K562 (cell line): ENCODE measurements at regions not wholly inside any gene's neighbourhood (a gene's known extent, or its start where the extent isn't known, plus 50 kb on each side); places are given as distances from the start of the nearest gene placed in this dataset.

ENCODE experiments used
- ARID2 ChIP-seq: fragments of 450-650 bp; IDR thresholded peaks from 2 replicates; pipeline ENCODE4 v1.6.1; 2017; ENCODE audit warnings: antibody characterized with exemption, mild to moderate bottlenecking
- ARNT ChIP-seq, 2 experiments: fragments of 450-650 bp; IDR thresholded peaks; 2 replicates each; pipeline ENCODE4 v1.6.1; 2016; ENCODE audit warnings: mild to moderate bottlenecking in 1 of 2
- CREB1 ChIP-seq, 2 experiments: sonication (generic) in 1 of 2; formaldehyde crosslinking in 1 of 2; IDR thresholded peaks; 2 replicates each; pipeline versions ENCODE4 v1.6.1 to v1.8.0; 2012 to 2022; ENCODE audit warnings: inconsistent platforms in 1 of 2, mild to moderate bottlenecking in 1 of 2, missing genetic modification reagents in 1 of 2, moderate library complexity in 1 of 2
- LCOR ChIP-seq: sonication (generic); formaldehyde crosslinking; IDR thresholded peaks from 2 replicates; pipeline ENCODE4 v1.8.0; 2022; ENCODE audit warnings: mild to moderate bottlenecking, missing genetic modification reagents
- NCOA2 ChIP-seq, 2 experiments: fragments of 450-650 bp; IDR thresholded peaks; 2 replicates each; pipeline ENCODE4 v1.6.1; 2018; ENCODE audit warnings: mild to moderate bottlenecking in 2 of 2, moderate library complexity in 1 of 2; ENCODE audit not compliant: partially characterized antibody in 2 of 2
- PCBP2 ChIP-seq: fragments of 200-400 bp; formaldehyde crosslinking; IDR thresholded peaks from 2 replicates; pipeline ENCODE4 v1.6.1; 2018; ENCODE audit warnings: low read length, low read depth, mild to moderate bottlenecking, moderate library complexity; ENCODE audit not compliant: poor library complexity, severe bottlenecking
- PURB ChIP-seq: sonication (generic); formaldehyde crosslinking; IDR thresholded peaks from 2 replicates; pipeline ENCODE4 v1.9.0; 2021; ENCODE audit warnings: low read depth, mild to moderate bottlenecking, missing genetic modification reagents
- RNF2 ChIP-seq: sonication (generic); IDR thresholded peaks from 2 replicates; pipeline ENCODE4 v1.6.1; 2016
- TARDBP ChIP-seq: fragments of 450-650 bp; IDR thresholded peaks from 2 replicates; pipeline ENCODE4 v1.6.1; 2016
- YY1 ChIP-seq, 3 experiments: IDR thresholded peaks; 2 replicates each; pipeline ENCODE4 v1.6.1; 2011; ENCODE audit warnings: low read length in 2 of 3, mild to moderate bottlenecking in 2 of 3, moderate library complexity in 2 of 3, borderline replicate concordance in 1 of 3, control low read depth in 1 of 3, low read depth in 1 of 3; ENCODE audit not compliant: insufficient read depth in 3 of 3, insufficient replicate concordance in 2 of 3, control insufficient read depth in 1 of 3, insufficient read length in 1 of 3; ENCODE audit errors: extremely low read depth in 1 of 3
- ZFX ChIP-seq: sonication (generic); formaldehyde crosslinking; IDR thresholded peaks from 2 replicates; pipeline ENCODE4 v1.8.0; 2022; ENCODE audit warnings: mild to moderate bottlenecking, missing genetic modification reagents, moderate library complexity
- ZKSCAN1 ChIP-seq: fragments of 150-350 bp; IDR thresholded peaks from 2 replicates; pipeline ENCODE4 v1.6.1; 2016; ENCODE audit warnings: low read depth, low read length
- ZNF764 ChIP-seq: fragments of 250-450 bp; sonication (Bioruptor Pico); IDR thresholded peaks from 2 replicates; pipeline ENCODE4 v1.4.0; 2020; ENCODE audit warnings: low read depth, mild to moderate bottlenecking, moderate library complexity
- TF ChIP-seq, protein P1 (sequence below): sonication (generic); formaldehyde crosslinking; IDR thresholded peaks from 2 replicates; pipeline ENCODE4 v1.8.1; 2023; ENCODE audit warnings: mild to moderate bottlenecking, missing genetic modification reagents
- TF ChIP-seq, protein P2 (sequence below): fragments of 250-450 bp; sonication (Bioruptor Pico); IDR thresholded peaks from 2 replicates; pipeline ENCODE4 v1.5.0; 2021; ENCODE audit warnings: mild to moderate bottlenecking, moderate library complexity
- TF ChIP-seq, protein P3 (sequence below), 2 experiments: fragments of 450-650 bp in 1 of 2; sonication (generic) in 1 of 2; formaldehyde crosslinking in 1 of 2; IDR thresholded peaks in 1 of 2; conservative IDR thresholded peaks in 1 of 2; 2 replicates each; pipeline versions ENCODE4 v1.6.1 to v1.8.1; 2016 to 2023; ENCODE audit warnings: mild to moderate bottlenecking in 2 of 2, moderate library complexity in 2 of 2, inconsistent platforms in 1 of 2, missing genetic modification reagents in 1 of 2
- TF ChIP-seq, protein P4 (sequence below): sonication (generic); formaldehyde crosslinking; IDR thresholded peaks from 2 replicates; pipeline ENCODE4 v1.8.1; 2022; ENCODE audit warnings: missing genetic modification reagents
- TF ChIP-seq, protein P5 (sequence below): fragments of 250-450 bp; sonication (Bioruptor Pico); IDR thresholded peaks from 2 replicates; pipeline ENCODE4 v1.8.0; 2022; ENCODE audit warnings: moderate library complexity, mild to moderate bottlenecking, inconsistent platforms

DNA sequence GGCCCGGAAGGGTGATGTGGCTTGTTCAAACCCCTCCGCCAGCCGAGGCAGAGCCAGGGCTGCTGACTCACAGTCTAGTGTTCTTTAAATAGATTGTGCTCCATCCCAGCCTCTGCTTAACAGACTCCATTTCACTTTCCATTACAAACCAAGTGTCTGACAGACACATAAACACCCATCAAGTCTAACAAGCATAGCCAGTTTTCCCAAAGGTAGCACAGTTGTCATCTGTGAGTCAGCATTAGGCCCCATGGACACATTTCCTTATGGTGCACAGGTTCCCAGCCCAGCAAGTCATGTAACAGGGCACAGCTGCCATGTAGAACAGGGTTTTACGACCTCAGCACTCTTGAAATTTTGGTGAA, 109.9 kb upstream of the RAP2B start (continued):
- TF ChIP-seq, protein P1, sequence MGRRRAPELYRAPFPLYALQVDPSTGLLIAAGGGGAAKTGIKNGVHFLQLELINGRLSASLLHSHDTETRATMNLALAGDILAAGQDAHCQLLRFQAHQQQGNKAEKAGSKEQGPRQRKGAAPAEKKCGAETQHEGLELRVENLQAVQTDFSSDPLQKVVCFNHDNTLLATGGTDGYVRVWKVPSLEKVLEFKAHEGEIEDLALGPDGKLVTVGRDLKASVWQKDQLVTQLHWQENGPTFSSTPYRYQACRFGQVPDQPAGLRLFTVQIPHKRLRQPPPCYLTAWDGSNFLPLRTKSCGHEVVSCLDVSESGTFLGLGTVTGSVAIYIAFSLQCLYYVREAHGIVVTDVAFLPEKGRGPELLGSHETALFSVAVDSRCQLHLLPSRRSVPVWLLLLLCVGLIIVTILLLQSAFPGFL: no peak
- TF ChIP-seq, protein P2, sequence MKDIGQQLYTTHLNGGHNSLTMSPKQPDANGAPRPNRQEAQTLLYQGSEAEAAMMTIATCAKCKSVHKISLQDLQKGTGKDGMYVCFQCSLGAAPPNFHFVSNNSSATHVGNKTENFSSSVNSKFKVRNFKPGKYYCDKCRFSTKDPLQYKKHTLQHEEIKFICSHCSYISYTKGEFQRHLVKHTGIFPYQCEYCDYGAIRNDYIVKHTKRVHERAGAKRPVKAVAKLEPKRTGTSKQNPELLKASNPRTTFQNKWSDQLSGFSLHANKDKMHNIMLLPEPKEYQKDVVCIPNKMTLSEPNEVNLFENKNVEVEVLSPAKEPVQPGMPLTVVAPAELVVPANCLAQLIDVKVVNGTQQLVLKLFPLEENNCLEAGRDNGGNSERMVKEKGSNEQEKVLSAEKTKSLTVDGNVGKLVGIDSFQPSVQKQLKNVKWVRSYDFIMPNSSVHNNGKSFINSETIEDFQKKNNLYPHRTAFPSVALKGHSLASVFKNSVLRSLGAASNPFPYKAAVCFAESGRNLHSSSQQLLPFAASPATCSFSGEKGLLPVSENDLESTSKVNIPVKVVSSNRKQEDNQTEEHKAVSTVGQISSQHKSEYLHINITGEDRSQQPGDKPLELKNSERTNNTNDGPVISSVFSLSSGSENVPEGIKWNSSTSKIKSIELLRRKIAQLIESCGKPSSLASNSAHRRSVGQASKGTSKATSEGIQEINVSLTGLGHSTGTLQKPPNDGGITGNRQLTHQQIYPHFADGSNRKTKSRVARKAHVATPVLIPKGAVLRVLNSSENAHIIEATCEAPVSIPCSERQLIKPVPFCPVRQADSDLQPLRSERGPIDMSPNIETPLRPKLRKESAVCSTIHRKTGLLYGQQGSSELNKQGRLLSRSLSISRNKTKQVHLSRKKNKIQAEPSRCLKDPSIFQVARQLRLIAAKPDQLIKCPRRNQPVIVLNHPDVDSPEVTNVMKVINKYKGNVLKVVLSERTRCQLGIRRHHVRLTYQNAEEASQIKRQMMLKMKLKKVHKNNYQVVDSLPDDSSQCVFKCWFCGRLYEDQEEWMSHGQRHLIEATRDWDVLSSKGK (CRISPR knock-in tag): no peak
- TF ChIP-seq, protein P3, sequence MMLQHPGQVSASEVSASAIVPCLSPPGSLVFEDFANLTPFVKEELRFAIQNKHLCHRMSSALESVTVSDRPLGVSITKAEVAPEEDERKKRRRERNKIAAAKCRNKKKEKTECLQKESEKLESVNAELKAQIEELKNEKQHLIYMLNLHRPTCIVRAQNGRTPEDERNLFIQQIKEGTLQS (IDR thresholded peaks at IDR 0.05): peak; percentile 74
- TF ChIP-seq, protein P3 (CRISPR knock-in tag; conservative IDR thresholded peaks at IDR 0.05): 0 out of 2 replicates have a peak, but pooled peaks have one; percentile 32
- TF ChIP-seq ZFX (CRISPR knock-in tag) (no peak), TARDBP (no peak), RNF2 (no peak), ZKSCAN1 (no peak), ZNF764 (CRISPR knock-in tag) (no peak), ARID2 (no peak), YY1 (IDR thresholded peaks at IDR 0.05; ENCODE audit: borderline replicate concordance in 1 of 3, control insufficient read depth in 1 of 3, extremely low read depth in 1 of 3, insufficient read depth in 3 of 3, insufficient read length in 1 of 3, insufficient replicate concordance in 2 of 3, low read depth in 1 of 3, low read length in 2 of 3) (peak in 1 of 3 experiments; percentile 67), NCOA2 (IDR thresholded peaks at IDR 0.05; ENCODE audit: partially characterized antibody in 2 of 2) (no peak), LCOR (CRISPR knock-in tag) (no peak), CREB1 (IDR thresholded peaks at IDR 0.05) (no peak; the same call in 1 of the 2 replicates), CREB1 (CRISPR knock-in tag; IDR thresholded peaks at IDR 0.05) (no peak), PURB (no peak), PCBP2 (no peak), ARNT (IDR thresholded peaks at IDR 0.05) (no peak)
- TF ChIP-seq, protein P4, sequence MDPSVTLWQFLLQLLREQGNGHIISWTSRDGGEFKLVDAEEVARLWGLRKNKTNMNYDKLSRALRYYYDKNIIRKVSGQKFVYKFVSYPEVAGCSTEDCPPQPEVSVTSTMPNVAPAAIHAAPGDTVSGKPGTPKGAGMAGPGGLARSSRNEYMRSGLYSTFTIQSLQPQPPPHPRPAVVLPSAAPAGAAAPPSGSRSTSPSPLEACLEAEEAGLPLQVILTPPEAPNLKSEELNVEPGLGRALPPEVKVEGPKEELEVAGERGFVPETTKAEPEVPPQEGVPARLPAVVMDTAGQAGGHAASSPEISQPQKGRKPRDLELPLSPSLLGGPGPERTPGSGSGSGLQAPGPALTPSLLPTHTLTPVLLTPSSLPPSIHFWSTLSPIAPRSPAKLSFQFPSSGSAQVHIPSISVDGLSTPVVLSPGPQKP (CRISPR knock-in tag): no peak
- TF ChIP-seq, protein P5, sequence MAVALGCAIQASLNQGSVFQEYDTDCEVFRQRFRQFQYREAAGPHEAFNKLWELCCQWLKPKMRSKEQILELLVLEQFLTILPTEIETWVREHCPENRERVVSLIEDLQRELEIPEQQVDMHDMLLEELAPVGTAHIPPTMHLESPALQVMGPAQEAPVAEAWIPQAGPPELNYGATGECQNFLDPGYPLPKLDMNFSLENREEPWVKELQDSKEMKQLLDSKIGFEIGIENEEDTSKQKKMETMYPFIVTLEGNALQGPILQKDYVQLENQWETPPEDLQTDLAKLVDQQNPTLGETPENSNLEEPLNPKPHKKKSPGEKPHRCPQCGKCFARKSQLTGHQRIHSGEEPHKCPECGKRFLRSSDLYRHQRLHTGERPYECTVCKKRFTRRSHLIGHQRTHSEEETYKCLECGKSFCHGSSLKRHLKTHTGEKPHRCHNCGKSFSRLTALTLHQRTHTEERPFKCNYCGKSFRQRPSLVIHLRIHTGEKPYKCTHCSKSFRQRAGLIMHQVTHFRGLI: no peak
